ENCODE measurements at regions not wholly inside any gene's neighbourhood (a gene's known extent, or its start where the extent isn't known, plus 50 kb on each side); places are given as distances from the start of the nearest gene placed in this dataset.

- DNase-seq (no peak), ATAC-seq (no peak)
- Histone ChIP-seq H3K27ac (no peak overlapping the region), H3K4me1 (no peaks in the 10 kb centered on the region), H3K36me3 (no peaks in the 10 kb centered on the region), H3K4me3 (no peak overlapping the region), H3K9me3 (no peaks in the 10 kb centered on the region), H3K27me3 (no peaks in the 10 kb centered on the region)
- TF ChIP-seq, protein P1, sequence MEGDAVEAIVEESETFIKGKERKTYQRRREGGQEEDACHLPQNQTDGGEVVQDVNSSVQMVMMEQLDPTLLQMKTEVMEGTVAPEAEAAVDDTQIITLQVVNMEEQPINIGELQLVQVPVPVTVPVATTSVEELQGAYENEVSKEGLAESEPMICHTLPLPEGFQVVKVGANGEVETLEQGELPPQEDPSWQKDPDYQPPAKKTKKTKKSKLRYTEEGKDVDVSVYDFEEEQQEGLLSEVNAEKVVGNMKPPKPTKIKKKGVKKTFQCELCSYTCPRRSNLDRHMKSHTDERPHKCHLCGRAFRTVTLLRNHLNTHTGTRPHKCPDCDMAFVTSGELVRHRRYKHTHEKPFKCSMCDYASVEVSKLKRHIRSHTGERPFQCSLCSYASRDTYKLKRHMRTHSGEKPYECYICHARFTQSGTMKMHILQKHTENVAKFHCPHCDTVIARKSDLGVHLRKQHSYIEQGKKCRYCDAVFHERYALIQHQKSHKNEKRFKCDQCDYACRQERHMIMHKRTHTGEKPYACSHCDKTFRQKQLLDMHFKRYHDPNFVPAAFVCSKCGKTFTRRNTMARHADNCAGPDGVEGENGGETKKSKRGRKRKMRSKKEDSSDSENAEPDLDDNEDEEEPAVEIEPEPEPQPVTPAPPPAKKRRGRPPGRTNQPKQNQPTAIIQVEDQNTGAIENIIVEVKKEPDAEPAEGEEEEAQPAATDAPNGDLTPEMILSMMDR (IDR thresholded peaks at IDR 0.05), result no peak
- intact Hi-C loops (cut with DNase I), result no loop called here
These were observed 1127.3 kb downstream of the EPHA7 start for GRCh38 chr6:92292067-92292466.

DNA sequence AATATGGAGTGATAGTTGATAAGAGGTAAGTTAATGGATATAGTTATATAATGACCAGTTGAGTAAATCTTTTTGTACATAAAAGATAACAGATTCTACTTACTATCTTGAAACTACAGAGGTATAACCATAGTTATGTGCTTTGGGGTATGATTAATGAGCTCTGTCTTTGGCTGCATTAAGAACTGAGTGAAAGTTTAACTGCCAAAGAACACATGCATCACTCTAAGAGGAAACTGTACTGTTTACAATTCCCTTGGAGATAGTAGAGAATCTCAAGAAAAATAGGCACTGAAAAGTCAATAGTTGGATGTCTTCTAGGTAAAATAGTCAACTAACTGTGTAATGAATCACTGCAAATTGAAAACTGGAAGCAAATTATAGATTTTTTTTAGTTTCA is 1129.5 kb downstream of the EPHA7 start:
- no peaks in the 10 kb centered on the region for H3K27me3 ChIP-seq
- H3K9me3 ChIP-seq, result no peaks in the 10 kb centered on the region
- H3K4me1 ChIP-seq, result no peaks in the 10 kb centered on the region
- no peak for DNase-seq
- no peak overlapping the region for H3K27ac ChIP-seq
- no peak overlapping the region for H3K4me3 ChIP-seq
- TF ChIP-seq, protein P1 (IDR thresholded peaks at IDR 0.05), result no peak
- H3K36me3 ChIP-seq, result no peaks in the 10 kb centered on the region
- ATAC-seq, result no peak
- intact Hi-C loops (cut with DNase I), result no loop called here

GRCh38 chr6:92281571-92282076 is 1137.7 kb downstream of the EPHA7 start:
- H3K36me3 ChIP-seq, result no peaks in the 10 kb centered on the region
- no peaks in the 10 kb centered on the region for H3K27me3 ChIP-seq
- ATAC-seq, result no peak
- TF ChIP-seq, protein P1 (IDR thresholded peaks at IDR 0.05), result no peak
- intact Hi-C loops (cut with DNase I), result no loop called here
- no peak for DNase-seq
- no peaks in the 10 kb centered on the region for H3K4me1 ChIP-seq
- H3K27ac ChIP-seq, result no peak overlapping the region
- no peaks in the 10 kb centered on the region for H3K9me3 ChIP-seq
- H3K4me3 ChIP-seq, result no peak overlapping the region

DNA sequence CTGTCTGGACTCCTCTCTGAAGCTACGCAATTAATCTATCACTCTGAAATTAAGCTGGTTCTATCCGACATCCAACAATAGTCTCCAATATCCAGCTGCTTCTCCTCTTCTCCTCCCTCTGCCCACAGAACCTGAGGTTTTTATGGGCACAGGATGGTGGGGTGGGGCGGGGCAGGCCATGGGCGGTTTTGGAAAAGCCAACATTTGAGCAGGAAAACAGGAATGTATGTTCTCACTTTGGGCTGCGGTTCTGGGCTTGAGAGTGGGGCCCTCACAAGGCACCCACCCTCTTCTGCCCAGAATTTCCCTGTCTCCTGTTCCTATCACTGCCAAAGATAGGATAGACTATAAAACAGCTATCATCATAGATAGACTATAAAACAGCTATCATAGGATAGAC is 1144.2 kb downstream of the EPHA7 start:
- DNase-seq (no peak), ATAC-seq (no peak)
- H3K4me3 ChIP-seq, result no peak overlapping the region
- no peaks in the 10 kb centered on the region for H3K27me3 ChIP-seq
- H3K36me3 ChIP-seq, result no peaks in the 10 kb centered on the region
- TF ChIP-seq, protein P1 (IDR thresholded peaks at IDR 0.05), result no peak
- intact Hi-C loops (cut with DNase I), result no loop called here
- no peaks in the 10 kb centered on the region for H3K9me3 ChIP-seq
- H3K4me1 ChIP-seq, result no peaks in the 10 kb centered on the region
- no peak overlapping the region for H3K27ac ChIP-seq

DNA sequence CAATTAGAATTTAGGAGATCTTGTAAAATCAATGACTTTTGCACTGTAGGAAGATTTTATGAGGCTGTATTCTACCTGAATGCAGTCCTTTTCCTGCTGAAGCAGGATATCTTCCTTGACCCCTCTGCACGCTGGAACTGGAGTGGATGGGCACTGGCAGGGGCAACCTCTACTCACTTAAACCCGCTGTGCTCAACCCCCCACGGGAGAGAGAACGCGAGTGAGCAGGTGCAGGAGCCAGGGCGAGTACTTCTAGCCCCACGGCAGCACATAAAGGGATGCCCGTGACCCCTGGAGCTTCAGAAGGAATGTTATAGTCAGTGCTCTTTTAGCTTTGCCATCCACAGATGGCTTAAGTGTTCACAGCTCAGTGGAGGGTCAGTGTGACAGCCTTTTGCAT is 1144.8 kb downstream of the EPHA7 start:
- Histone ChIP-seq H3K4me1 (no peaks in the 10 kb centered on the region), H3K27ac (no peak overlapping the region), H3K36me3 (no peaks in the 10 kb centered on the region), H3K9me3 (no peaks in the 10 kb centered on the region), H3K27me3 (no peaks in the 10 kb centered on the region), H3K4me3 (no peak overlapping the region)
- intact Hi-C loops (cut with DNase I), result no loop called here
- DNase-seq (no peak), ATAC-seq (no peak)
- TF ChIP-seq, protein P1 (IDR thresholded peaks at IDR 0.05), result no peak

- TF ChIP-seq, protein P1 (IDR thresholded peaks at IDR 0.05), result no peak
- no peak for ATAC-seq
- no peaks in the 10 kb centered on the region for H3K36me3 ChIP-seq
- H3K9me3 ChIP-seq, result no peaks in the 10 kb centered on the region
- H3K4me3 ChIP-seq, result no peak overlapping the region
- no peak for DNase-seq
- H3K27me3 ChIP-seq, result no peaks in the 10 kb centered on the region
- intact Hi-C loops (cut with DNase I), result no loop called here
- H3K27ac ChIP-seq, result no peak overlapping the region
- no peaks in the 10 kb centered on the region for H3K4me1 ChIP-seq
These were observed 1145.7 kb downstream of the EPHA7 start for GRCh38 chr6:92273694-92274093.

All from upper lobe of right lung (tissue), 1 donor.